Bone marrow (tissue), 2 donors: ENCODE measurements at regions not wholly inside any gene's neighbourhood (a gene's known extent, or its start where the extent isn't known, plus 50 kb on each side); places are given as distances from the start of the nearest gene placed in this dataset.
"Not testable (repeated sequence)": the region's sequence is repeated elsewhere in the genome, so short reads cannot be mapped to it uniquely, and the experiment has no call there.

Experiments used
- DNase-seq, 2 donors: peaks; one replicate each; lab custom pipeline; 2025; lab: John Stamatoyannopoulos, UW

- DNase-seq = peak; percentile 64 to 69
Measured at GRCh38 chr7:149714081-149714909, 59.1 kb downstream of the ZNF467 start.

- no peak for DNase-seq
Measured at GRCh38 chr7:149713731-149714068, 59.7 kb downstream of the ZNF467 start.

GRCh38 chr7:149713061-149713730 is 60.2 kb downstream of the ZNF467 start:
- no peak for DNase-seq

DNA sequence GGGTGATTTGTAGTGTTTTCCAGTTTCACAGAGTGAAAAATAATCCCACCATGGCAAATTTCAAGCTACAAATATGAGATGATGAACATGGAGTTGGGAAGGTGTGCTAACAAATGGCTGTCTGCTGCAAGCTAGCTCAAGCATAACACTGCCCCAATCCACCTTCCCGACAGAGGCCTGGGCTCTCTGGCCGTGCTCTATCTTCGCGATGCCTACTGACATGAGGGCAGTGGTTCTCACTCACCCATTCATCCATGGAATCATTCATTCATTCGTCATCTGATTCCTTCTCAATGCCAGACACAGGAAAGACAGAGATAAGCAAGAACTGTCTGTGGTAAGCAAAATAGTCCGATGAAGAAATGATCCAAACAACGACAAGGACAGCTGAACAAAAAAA is 65.4 kb downstream of the ZNF467 start:
- DNase-seq = no peak

DNA sequence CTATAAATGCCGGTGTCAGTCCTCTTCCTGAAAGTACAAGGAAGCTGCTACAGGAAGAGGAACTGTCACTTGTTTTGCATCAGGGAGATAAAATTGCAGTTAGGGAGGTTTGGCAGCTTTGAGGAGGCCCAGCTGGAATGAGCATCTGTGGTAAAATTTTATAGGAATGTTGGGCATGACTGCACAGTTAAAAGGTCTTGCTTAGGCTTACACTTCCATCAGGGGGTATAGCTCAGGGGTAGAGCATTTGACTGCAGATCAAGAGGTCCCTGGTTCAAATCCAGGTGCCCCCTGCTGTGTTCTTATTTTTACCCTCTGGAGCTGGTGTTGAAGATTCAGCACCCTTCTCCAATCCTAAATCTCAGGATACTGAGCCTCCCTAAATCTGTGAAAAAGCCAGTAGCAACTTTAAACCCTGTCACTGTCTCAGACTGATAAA is 65.9 kb downstream of the ZNF467 start:
- DNase-seq = no peak

DNA sequence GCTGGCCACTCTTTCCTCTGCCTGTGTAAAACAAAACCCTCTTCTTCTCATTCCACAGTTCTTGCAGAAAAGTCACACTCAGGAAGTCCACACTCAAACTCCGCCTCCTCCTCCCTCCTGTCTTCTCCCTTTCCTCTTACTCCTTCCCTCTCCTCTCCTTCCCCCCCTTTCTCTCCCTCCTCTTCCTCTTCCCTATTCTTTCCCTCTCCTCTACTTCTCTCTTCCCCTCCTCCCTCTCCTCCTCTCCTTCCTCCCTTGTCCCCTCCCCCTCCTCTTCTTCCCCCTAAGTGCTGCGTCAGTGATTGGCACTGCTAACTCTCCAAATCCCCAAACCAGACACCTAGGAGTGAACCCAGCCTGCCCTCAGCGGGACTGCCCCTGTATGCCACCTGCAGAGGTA is 67.0 kb downstream of the ZNF467 start:
- DNase-seq = no peak

DNA sequence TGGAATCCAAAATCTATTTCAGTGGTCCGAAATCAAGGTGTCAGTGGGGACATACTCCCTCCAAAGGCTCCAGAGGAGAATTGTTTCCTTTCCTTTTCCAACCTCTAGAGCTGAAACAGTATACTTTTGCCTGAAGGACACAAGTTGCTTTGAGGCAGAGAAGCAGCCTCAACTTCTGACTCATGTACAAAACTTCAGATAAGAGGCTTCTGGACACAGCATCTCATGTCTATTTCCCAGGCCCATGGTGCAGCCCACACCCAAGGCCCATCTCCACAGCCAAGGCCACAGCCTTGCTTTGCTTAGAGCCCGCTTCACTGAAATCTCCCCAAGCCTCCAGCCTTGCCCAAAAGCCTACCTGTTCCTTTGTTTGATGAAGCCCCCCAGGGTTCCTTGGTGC is 68.9 kb downstream of the ZNF467 start:
- DNase-seq = no peak

DNA sequence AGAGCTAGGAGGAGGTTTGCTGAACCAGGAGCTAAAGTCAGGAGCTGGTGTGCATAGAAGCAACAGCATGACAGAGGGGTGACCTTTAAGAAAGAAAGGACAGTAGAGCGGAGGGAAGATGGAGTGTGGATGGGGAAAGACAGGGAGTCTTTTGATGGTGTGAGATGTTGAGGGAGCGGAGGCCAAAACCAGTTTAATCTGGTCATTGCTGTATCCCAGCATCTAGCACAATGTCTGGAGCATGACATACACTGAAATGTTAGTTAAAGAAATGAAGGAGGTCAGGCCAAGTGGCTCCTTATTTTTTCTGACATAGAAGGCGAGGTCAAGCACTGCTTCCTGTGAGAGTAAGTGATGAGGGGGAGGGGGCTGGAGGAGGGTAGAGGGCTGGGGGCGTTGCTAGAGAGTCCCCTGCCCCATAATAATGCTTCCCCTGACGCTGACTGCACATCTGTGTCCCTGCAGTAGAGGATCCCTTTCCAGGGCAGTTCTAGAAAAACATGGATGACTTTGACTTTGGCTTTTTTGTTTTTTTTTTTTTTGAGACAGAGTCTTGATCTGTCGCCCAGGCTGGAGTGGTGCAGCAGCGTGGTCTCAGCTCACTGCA is 70.2 kb downstream of the ZNF467 start:
- no peak for DNase-seq

DNA sequence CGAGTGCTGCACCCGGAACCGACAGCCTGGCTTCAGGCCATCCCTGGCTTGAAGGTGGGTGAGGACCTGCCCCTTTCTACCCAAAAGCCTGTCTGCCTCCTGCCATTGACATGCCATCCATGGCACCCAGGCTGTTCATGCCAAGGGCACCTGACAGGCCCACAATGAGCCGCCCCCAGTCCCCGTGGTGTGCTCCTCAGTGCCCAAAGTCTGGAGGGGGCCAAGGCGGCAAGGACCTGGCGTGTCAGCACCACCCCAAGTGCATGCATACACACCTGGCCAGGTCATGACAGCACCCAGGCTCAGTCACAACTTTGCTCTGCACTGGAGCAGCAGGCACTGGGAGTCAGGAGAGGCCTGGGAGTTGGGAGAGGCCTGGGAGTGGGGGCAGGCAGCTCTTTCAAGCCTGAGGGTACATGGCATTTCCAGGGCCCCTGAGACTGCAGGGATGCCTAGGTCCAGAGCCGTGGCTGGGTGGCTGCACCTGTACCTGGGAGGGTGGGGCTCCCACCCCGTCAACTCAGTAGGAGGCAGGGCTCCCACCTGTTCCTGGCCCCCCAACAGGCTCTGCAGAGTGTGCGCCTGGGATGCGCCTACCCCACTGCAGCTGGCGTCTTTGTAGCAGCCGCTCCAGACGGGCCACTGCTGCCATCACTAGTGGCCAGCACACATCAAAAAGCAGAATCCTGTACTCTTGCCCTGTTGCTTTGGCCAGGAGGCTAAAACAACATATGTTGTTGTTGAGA is 71.7 kb downstream of the ZNF467 start:
- DNase-seq = no peak

DNA sequence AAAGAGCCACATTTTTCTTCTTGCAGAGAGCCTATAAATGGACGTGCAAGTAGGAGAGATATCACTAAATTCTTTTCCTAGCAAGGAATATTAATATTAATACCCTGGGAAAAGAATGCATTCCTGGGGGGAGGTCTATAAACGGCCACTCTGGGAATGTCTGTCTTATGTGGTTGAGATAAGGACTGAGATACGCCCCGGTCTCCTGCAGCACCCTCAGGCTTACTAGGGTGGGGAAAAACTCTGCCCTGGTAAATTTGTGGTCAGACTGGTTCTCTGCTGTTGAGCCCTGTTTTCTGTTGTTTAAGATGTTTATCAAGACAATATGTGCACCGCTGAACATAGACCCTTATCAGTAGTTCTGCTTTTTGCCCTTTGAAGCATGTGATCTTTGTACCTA is 75.6 kb downstream of the ZNF467 start:
- not testable (repeated sequence) for DNase-seq

- no peak for DNase-seq
Measured at GRCh38 chr7:149696280-149696679, 77.1 kb downstream of the ZNF467 start.

GRCh38 chr7:149692557-149692982 is 80.8 kb downstream of the ZNF467 start:
- no peak for DNase-seq

- no peak for DNase-seq
Measured at GRCh38 chr7:149692056-149692455, 81.3 kb downstream of the ZNF467 start.

GRCh38 chr7:149690688-149691446 is 82.5 kb downstream of the ZNF467 start:
- no peak for DNase-seq

DNA sequence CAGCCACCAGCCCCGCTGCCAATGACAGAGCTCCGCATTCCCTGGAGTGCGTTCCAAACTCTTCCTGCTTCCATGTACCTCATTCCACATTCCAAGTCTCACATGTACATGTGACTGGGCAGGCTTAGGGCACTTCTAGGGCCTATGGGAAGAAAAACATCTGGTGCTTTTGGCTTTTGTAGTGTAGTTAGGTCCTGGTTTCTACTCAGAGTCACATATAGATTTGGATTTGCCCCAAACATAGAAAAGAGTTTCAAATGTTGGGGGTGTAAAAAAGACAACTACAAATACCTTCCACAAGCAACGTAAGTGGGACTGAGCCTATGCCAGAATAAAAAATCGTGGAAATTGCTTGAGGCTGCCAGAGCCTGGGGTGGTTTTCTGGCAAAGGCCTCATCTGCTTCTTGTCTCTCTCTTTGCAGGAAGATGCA is 84.1 kb downstream of the ZNF467 start:
- no peak for DNase-seq

DNA sequence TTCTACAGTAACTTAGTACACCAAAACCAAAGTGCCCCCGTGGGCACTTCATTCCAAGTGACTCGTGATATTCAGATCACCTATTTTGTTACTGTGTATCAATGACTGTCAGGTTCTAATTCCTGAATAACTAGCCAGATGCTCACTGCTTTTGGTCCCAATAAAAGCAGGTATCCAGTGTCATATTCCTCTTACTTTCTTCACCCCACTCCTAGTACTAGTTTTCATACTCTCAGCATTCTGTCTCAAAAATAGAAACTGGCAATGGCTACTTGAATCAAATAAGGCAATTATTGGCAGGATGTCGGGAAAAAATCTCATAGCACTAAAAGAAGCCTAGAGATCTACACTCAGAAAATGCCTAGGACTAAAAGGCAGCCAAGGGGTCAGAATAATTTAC is 84.6 kb downstream of the ZNF467 start:
- DNase-seq = no peak

DNA sequence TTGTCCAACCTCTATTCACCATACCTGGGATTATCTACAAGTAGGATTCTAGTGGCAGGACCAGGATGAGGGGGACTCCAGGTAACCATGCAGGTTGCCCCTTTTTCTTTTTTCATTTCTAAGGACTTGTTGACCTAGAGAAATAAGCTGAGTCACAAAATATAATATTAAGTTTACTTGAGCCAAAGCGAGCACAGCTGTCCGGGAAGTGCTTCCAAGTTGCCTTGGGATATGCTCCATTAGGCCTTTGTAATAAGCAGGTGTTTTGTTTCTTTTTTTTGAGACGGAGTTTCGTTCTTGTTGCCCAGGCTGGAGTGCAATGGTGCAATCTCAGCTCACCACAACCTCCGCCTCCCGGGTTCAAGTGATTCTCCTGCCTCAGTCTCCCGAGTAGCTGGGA is 85.6 kb downstream of the ZNF467 start:
- DNase-seq = not testable (repeated sequence)

GRCh38 chr7:149686449-149686848 is 86.9 kb downstream of the ZNF467 start:
- no peak for DNase-seq

GRCh38 chr7:149686011-149686410 is 87.4 kb downstream of the ZNF467 start:
- DNase-seq = no peak

- DNase-seq = no peak
Measured at GRCh38 chr7:149685455-149685854, 87.9 kb downstream of the ZNF467 start.

DNA sequence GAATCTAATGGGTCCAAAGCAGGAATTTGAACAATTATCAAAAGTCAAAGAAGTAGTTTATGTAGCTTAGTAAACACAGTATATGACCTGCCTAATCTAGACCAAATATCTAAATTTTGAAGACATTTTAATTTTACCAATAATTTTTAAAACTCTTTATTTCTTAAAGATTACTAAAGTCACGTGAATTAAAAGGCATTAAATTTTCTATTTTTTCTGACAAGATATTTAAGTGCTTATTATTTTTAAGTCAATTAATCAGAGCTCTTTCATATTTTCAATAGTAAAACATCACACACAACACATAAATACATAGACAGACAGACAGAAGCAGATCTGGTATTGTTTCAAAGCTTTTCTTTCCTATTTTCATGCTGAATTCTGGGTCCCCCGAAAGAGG is 89.5 kb downstream of the ZNF467 start:
- no peak for DNase-seq

- no peak for DNase-seq
Measured at GRCh38 chr7:149683181-149683580, 90.2 kb downstream of the ZNF467 start.
